ENCODE measurements at regions not wholly inside any gene's neighbourhood (a gene's known extent, or its start where the extent isn't known, plus 50 kb on each side); places are given as distances from the start of the nearest gene placed in this dataset.
A peak's percentile ranks its signal among the peaks of the same experiment; 100 is the strongest.

GRCh38 chr4:61070269-61070668 is 129.9 kb upstream of the ADGRL3 start:
- peak; percentile 15 to 22 (median 20) for DNase-seq

GRCh38 chr4:61079427-61079826 is 120.7 kb upstream of the ADGRL3 start:
- DNase-seq, result no peak

- DNase-seq, result no peak
Measured at GRCh38 chr4:61079976-61080375, 120.2 kb upstream of the ADGRL3 start.

GRCh38 chr4:61085534-61085933 is 114.6 kb upstream of the ADGRL3 start:
- DNase-seq, result no peak

GRCh38 chr4:61086357-61086756 is 113.8 kb upstream of the ADGRL3 start:
- no peak for DNase-seq

- no peak for DNase-seq
Measured at GRCh38 chr4:61086979-61087378, 113.1 kb upstream of the ADGRL3 start.

GRCh38 chr4:61094854-61095598 is 105.1 kb upstream of the ADGRL3 start:
- DNase-seq, result no peak

GRCh38 chr4:61128682-61129081 is 71.4 kb upstream of the ADGRL3 start:
- no peak for DNase-seq

GRCh38 chr4:61129971-61130370 is 70.2 kb upstream of the ADGRL3 start:
- no peak for DNase-seq

- no peak for DNase-seq
Measured at GRCh38 chr4:61143461-61143860, 56.7 kb upstream of the ADGRL3 start.

- peak; percentile 29 to 51 (median 35) for DNase-seq
Measured at GRCh38 chr4:61149278-61149677, 50.8 kb upstream of the ADGRL3 start.

Data from suppressor macrophage treated with lipopolysaccharide for 1 hour (primary cell).